Stimulated activated naive CD8-positive, alpha-beta T cell treated with anti-CD3 and anti-CD28 coated beads, Interleukin-15, amount 100 ng/mL, for 72 hours (primary cell): ENCODE measurements at regions not wholly inside any gene's neighbourhood (a gene's known extent, or its start where the extent isn't known, plus 50 kb on each side); places are given as distances from the start of the nearest gene placed in this dataset.

Experiments
- ATAC-seq: fragments of 150-1000 bp; cut with Tn5 transposase; 2 replicates; pipeline ENCODE4 v1.10.0; 2021; ENCODE audit warnings: mild to moderate bottlenecking, moderate library complexity
- DNase-seq, 2 donors: peaks; one replicate each; pipeline ENCODE4 v3.0.0; 2021 to 2022
- H3K27ac Mint-ChIP-seq, 2 donors: one replicate each; pipeline ENCODE4 v1.8.0; 2022; ENCODE audit warnings: mild to moderate bottlenecking in 2 of 2, mixed read lengths in 2 of 2, moderate library complexity in 2 of 2
- H3K27me3 Mint-ChIP-seq: one replicate; pipeline ENCODE4 v1.8.0; 2022; ENCODE audit warnings: mixed read lengths
- H3K4me1 Mint-ChIP-seq: one replicate; pipeline ENCODE4 v1.8.0; 2022; ENCODE audit warnings: mild to moderate bottlenecking, mixed read lengths
- H3K4me3 Mint-ChIP-seq, 2 donors: one replicate each; pipeline ENCODE4 v1.8.0; 2022; ENCODE audit warnings: mild to moderate bottlenecking in 2 of 2, mixed read lengths in 2 of 2, moderate library complexity in 1 of 2
- H3K9me3 Mint-ChIP-seq, 2 donors: one replicate each; pipeline ENCODE4 v1.8.0; 2022; ENCODE audit warnings: mixed read lengths in 2 of 2

GRCh38 chr4:146998157-146998556 is 52.5 kb upstream of the TTC29 start:
- no peaks in the 10 kb centered on the region for H3K4me1 Mint-ChIP-seq
- H3K9me3 Mint-ChIP-seq: peaks cover 14 to 21% of the 10 kb centered on the region in 2 donors
- DNase-seq (no peak), ATAC-seq (no peak)
- H3K27me3 Mint-ChIP-seq: peaks cover 14% of the 10 kb centered on the region
- no peak overlapping the region for H3K4me3 Mint-ChIP-seq
- H3K27ac Mint-ChIP-seq: no peak overlapping the region

- Mint-ChIP-seq H3K27ac (no peak overlapping the region), H3K4me1 (no peaks in the 10 kb centered on the region), H3K27me3 (no peaks in the 10 kb centered on the region), H3K9me3 (no peaks in the 10 kb centered on the region), H3K4me3 (no peak overlapping the region)
- DNase-seq (no peak), ATAC-seq (no peak)
Observed at GRCh38 chr4:147003956-147004809, 58.5 kb upstream of the TTC29 start.

DNA sequence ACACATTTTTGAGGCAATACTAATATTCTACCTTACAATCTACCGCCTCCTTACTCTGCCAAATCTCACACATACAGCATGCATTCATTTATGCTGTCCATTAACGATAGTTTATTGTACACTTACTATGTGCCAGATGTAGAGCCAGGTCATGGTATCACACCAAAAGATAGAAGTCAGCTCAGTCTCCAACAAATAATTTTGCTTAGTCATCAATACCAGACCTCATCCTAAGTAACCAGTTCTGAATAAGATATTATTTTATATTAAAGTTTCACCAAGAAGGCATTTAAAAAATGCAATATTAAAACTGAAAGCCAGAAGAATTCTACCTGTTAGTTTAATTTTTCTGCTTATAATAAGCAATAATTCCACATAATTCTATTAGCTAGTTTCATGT is 60.6 kb upstream of the TTC29 start:
- Mint-ChIP-seq H3K27me3 (peaks cover 6% of the 10 kb centered on the region), H3K4me1 (no peaks in the 10 kb centered on the region), H3K9me3 (no peaks in the 10 kb centered on the region), H3K27ac (no peak overlapping the region), H3K4me3 (no peak overlapping the region)
- ATAC-seq (no peak), DNase-seq (no peak)

DNA sequence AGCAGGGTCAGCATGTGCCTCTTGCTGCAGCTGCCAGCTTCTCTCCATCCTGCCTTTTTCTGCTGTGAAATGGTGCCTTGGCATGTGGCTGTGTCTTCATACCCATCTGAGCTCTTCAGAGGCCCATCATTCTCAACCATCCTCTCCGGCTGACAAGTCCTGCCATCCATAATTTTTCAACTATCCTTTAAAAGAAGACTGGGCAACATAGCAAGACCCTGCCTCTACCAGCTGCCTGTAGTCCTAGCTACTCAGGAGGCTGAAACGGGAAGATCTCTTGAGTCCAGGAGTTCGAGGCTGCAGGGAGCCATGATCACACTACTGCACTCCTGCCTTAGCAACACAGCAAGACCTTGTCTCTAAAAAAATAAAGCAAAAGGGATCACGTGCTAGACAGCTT is 64.2 kb upstream of the TTC29 start:
- peaks cover 6% of the 10 kb centered on the region for H3K27me3 Mint-ChIP-seq
- H3K4me1 Mint-ChIP-seq: no peaks in the 10 kb centered on the region
- H3K27ac Mint-ChIP-seq: peak overlapping the region in 1 of 2 donors; percentile 13
- H3K9me3 Mint-ChIP-seq: no peaks in the 10 kb centered on the region
- no peak for ATAC-seq
- DNase-seq: no peak
- H3K4me3 Mint-ChIP-seq: no peak overlapping the region

- no peaks in the 10 kb centered on the region for H3K9me3 Mint-ChIP-seq
- H3K4me1 Mint-ChIP-seq: no peaks in the 10 kb centered on the region
- DNase-seq (no peak), ATAC-seq (no peak)
- H3K27ac Mint-ChIP-seq: peak overlapping the region in 1 of 2 donors; percentile 52
- peaks cover 6% of the 10 kb centered on the region for H3K27me3 Mint-ChIP-seq
- H3K4me3 Mint-ChIP-seq: no peak overlapping the region
Observed at GRCh38 chr4:147011411-147011810, 65.7 kb upstream of the TTC29 start.

GRCh38 chr4:147012059-147012707 is 66.5 kb upstream of the TTC29 start:
- no peak overlapping the region for H3K4me3 Mint-ChIP-seq
- peaks cover 6% of the 10 kb centered on the region for H3K27me3 Mint-ChIP-seq
- H3K9me3 Mint-ChIP-seq: no peaks in the 10 kb centered on the region
- no peak overlapping the region for H3K27ac Mint-ChIP-seq
- DNase-seq (no peak), ATAC-seq (no peak)
- H3K4me1 Mint-ChIP-seq: no peaks in the 10 kb centered on the region

DNA sequence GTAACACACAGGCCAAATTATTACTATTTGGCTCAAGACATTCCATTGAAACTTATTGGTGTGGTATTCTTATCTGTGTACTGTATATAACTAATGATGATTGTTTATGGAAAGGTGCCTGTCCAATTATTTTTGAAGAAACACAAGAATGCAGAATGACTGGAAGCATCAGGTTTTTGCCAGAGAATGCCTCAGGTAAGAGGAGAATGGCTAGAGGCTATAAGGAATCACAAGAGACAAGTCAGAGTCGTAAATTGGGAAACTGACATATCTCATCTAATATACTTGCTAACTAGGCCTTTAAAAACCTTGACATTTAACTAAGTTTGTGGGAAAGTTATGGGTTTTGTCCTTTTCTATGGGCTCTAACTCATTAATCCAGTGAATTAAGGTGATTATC is 69.3 kb upstream of the TTC29 start:
- Mint-ChIP-seq H3K4me3 (no peak overlapping the region), H3K27me3 (peaks cover 2% of the 10 kb centered on the region), H3K9me3 (no peaks in the 10 kb centered on the region), H3K4me1 (no peaks in the 10 kb centered on the region), H3K27ac (no peak overlapping the region)
- DNase-seq (no peak), ATAC-seq (no peak)

DNA sequence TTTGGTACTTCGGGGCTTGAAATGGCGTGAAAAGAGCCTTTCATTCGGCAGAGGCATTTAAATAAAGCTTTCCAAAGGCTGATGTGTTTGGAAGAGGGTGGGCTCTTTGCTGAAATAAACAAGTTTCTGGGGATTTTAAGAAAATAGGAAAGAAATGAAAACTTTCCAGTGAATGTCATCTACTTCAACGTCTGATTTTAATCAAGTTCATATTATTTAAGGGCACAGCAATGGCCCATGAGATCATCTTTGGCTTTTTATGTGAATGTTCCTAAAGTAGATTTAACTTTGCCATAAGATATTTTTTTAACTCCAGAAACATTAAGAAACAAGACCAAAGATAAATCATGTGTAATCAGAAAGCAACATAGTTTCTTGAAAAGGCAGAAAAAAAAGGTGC is 69.8 kb upstream of the TTC29 start:
- H3K27ac Mint-ChIP-seq: no peak overlapping the region
- no peaks in the 10 kb centered on the region for H3K27me3 Mint-ChIP-seq
- H3K4me1 Mint-ChIP-seq: no peaks in the 10 kb centered on the region
- DNase-seq (no peak), ATAC-seq (no peak)
- no peaks in the 10 kb centered on the region for H3K9me3 Mint-ChIP-seq
- H3K4me3 Mint-ChIP-seq: no peak overlapping the region

DNA sequence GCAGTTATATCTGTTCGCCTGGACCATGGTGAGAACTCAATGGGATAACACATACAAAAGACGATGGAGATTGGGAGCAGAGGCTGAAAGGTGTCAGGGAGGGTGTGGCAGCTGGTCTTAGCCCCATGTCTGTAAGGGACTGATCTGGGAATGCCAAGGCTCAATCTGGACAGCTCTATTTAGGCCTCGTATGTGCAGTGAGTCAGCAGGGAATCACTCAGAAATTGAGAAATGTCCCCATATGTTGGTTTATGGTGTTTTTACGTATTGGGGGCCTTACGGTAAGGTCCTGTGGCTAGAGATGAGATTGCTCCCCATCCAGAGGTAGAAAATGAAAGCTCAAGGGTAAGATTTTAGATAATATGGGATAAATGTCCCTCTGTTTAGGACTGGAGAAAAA is 71.4 kb upstream of the TTC29 start:
- H3K4me3 Mint-ChIP-seq: no peak overlapping the region
- no peaks in the 10 kb centered on the region for H3K4me1 Mint-ChIP-seq
- ATAC-seq: peak; percentile 39
- no peaks in the 10 kb centered on the region for H3K27me3 Mint-ChIP-seq
- no peaks in the 10 kb centered on the region for H3K9me3 Mint-ChIP-seq
- no peak for DNase-seq
- H3K27ac Mint-ChIP-seq: no peak overlapping the region

- Mint-ChIP-seq H3K9me3 (no peaks in the 10 kb centered on the region), H3K27me3 (no peaks in the 10 kb centered on the region), H3K4me1 (no peaks in the 10 kb centered on the region), H3K27ac (no peak overlapping the region), H3K4me3 (no peak overlapping the region)
- ATAC-seq: peak; percentile 75
- peak; percentile 46 to 60 for DNase-seq
Observed at GRCh38 chr4:147019091-147019490, 73.4 kb upstream of the TTC29 start.

DNA sequence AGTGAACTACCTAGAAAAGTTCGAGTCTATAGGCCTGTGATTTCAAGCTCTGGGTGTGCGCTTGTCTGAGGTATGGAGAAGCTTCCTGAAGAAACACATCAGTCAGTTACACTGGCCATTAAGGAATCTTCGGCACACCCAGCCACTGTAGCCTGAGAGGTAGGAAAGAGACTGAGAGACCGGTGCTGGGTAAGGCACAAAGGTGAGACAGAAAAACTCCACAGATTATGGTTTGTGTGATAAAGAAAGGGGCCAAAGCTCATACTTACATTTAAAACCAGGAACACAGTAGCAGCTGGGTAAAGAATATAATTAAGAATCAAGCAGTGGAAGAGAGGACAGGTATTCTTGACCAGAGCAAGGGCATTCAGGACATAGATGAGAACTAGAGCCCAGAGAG is 74.8 kb upstream of the TTC29 start:
- H3K27ac Mint-ChIP-seq: no peak overlapping the region
- ATAC-seq (no peak), DNase-seq (no peak)
- H3K4me3 Mint-ChIP-seq: no peak overlapping the region
- H3K9me3 Mint-ChIP-seq: no peaks in the 10 kb centered on the region
- H3K4me1 Mint-ChIP-seq: no peaks in the 10 kb centered on the region
- no peaks in the 10 kb centered on the region for H3K27me3 Mint-ChIP-seq

- no peak for ATAC-seq
- Mint-ChIP-seq H3K27ac (no peak overlapping the region), H3K4me3 (no peak overlapping the region), H3K27me3 (no peaks in the 10 kb centered on the region), H3K9me3 (no peaks in the 10 kb centered on the region), H3K4me1 (no peaks in the 10 kb centered on the region)
- DNase-seq: no peak
Observed at GRCh38 chr4:147025042-147025441, 79.4 kb upstream of the TTC29 start.

GRCh38 chr4:147029296-147029695 is 83.6 kb upstream of the TTC29 start:
- no peaks in the 10 kb centered on the region for H3K27me3 Mint-ChIP-seq
- H3K27ac Mint-ChIP-seq: no peak overlapping the region
- no peak for ATAC-seq
- no peak overlapping the region for H3K4me3 Mint-ChIP-seq
- no peaks in the 10 kb centered on the region for H3K4me1 Mint-ChIP-seq
- no peak for DNase-seq
- no peaks in the 10 kb centered on the region for H3K9me3 Mint-ChIP-seq

GRCh38 chr4:147034372-147034771 is 88.7 kb upstream of the TTC29 start:
- Mint-ChIP-seq H3K27ac (no peak overlapping the region), H3K9me3 (no peaks in the 10 kb centered on the region), H3K4me1 (no peaks in the 10 kb centered on the region), H3K27me3 (peaks cover 8% of the 10 kb centered on the region), H3K4me3 (no peak overlapping the region)
- ATAC-seq: no peak
- no peak for DNase-seq

DNA sequence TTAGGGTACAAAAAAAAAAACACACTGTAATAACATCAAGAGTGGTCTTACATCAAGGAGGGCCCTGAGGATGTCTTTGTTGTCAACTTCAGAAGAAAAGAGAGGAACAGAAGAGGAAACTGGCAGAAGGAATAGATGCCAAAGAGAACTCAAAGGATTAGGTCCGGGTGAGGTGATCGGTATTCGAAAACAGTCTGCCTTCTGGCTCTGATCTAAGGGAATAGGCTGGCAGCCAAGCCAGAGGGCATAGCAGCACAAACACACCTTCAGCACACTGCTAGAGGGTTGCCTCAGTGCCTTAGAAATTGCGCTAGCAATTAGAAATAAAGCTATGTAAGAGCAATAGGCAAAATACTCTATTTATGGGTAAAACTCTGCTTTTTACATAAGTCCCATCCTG is 91.4 kb upstream of the TTC29 start:
- Mint-ChIP-seq H3K27me3 (peaks cover 26% of the 10 kb centered on the region), H3K4me3 (no peak overlapping the region), H3K27ac (no peak overlapping the region), H3K9me3 (no peaks in the 10 kb centered on the region), H3K4me1 (no peaks in the 10 kb centered on the region)
- ATAC-seq (no peak), DNase-seq (no peak)

DNA sequence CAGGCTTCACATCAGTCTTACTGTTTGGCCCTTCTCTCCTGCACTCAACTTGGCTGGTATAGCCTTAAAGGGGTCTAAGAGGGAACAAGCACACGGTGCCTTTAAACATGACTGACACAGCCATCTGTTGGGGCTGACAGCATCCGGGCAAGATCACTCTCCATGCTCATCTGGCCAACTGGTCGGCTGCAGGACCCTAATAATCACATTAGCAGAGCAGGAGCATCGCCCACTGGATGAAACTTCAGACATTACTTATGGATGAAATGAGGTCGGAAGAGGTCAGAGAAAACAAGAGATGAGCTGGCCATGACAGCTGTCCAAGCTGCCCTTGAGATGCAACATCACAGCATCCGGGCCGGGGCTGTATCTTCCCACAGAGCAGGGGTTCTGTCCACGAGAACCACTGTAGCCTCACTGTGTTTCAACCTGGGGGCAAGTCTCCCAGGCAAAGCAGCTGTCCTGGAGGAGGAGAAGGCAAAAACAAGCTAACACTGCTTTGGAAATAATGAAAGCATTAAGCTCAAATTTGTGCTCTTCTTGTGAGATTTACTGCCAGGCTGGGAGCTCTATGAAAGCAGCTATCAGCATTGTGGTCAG is 94.4 kb upstream of the TTC29 start:
- Mint-ChIP-seq H3K4me1 (no peaks in the 10 kb centered on the region), H3K27ac (no peak overlapping the region), H3K9me3 (no peaks in the 10 kb centered on the region), H3K27me3 (peaks cover 27% of the 10 kb centered on the region), H3K4me3 (no peak overlapping the region)
- ATAC-seq: no peak
- DNase-seq: no peak
